Coronary artery (tissue), 2 donors: ENCODE measurements at regions not wholly inside any gene's neighbourhood (a gene's known extent, or its start where the extent isn't known, plus 50 kb on each side); places are given as distances from the start of the nearest gene placed in this dataset.

ENCODE experiments used
- DNase-seq: peaks from one replicate; pipeline ENCODE4 v3.0.0-alpha.2; 2017; ENCODE audit warnings: low spot score
- H3K27ac ChIP-seq, 2 donors: fragments of 200-600 bp; sonication (generic); one replicate each; pipeline ENCODE4 v1.5.1; 2016 to 2019
- H3K4me3 ChIP-seq: fragments of 200-600 bp; sonication (generic); 2 replicates; pipeline ENCODE4 v1.5.1; 2016; ENCODE audit warnings: mild to moderate bottlenecking, moderate library complexity
- CTCF ChIP-seq: fragments of 200-600 bp; sonication (generic); IDR thresholded peaks from one replicate; pipeline ENCODE4 v1.5.1; 2019; ENCODE audit warnings: antibody characterized with exemption

DNA sequence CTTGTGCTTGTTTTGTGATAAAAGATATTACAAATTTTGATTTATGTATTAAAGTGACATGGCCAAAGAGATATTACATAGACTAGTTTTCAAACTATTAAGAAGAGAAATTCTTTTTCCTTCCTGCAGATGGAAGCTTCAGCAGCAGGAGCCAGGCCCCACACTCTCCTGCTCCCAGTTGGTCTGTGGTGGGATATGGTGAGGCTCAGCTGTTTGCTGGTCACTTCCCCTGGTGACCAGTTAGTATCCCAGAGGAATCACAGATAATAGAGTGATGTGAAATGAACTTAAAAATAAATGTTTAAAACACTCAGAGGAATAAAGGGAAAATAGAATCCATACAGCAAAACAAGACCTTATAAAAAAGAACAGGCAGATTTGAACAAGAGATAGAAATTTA is 154.7 kb downstream of the KTN1 start:
- no peak overlapping the region for H3K27ac ChIP-seq
- no peak overlapping the region for H3K4me3 ChIP-seq
- TF ChIP-seq CTCF, result no peak
- no peak for DNase-seq

GRCh38 chr14:55739967-55740648 is 160.1 kb downstream of the KTN1 start:
- DNase-seq, result no peak
- TF ChIP-seq CTCF, result no peak
- Histone ChIP-seq H3K4me3 (no peak overlapping the region), H3K27ac (peak overlapping the region in 1 of 2 donors; percentile 15)

GRCh38 chr14:55740649-55740989 is 160.6 kb downstream of the KTN1 start:
- no peak for TF ChIP-seq CTCF
- H3K27ac ChIP-seq, result peak overlapping the region in 1 of 2 donors; percentile 15
- DNase-seq, result no peak
- H3K4me3 ChIP-seq, result no peak overlapping the region

DNA sequence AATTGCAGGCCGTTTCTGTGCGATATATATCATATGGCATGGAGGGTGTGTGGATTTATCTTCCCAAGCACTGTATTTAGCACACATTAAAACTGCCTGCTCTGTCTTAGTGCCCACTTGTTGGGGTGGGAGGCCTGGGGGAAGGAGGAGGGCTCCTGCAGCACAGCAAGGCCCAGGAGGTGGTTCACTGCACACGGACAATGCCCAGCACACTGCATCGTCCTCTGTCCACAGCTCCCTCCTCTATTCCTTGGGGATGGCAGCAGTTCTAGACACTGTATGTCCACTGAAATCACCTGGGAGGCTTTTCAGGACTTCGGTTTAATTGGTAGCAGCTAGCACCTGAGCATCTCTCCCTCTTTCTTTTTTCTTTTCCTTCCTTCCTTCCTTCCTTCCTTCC is 161.2 kb downstream of the KTN1 start:
- TF ChIP-seq CTCF, result no peak
- Histone ChIP-seq H3K4me3 (no peak overlapping the region), H3K27ac (no peak overlapping the region)
- DNase-seq, result no peak

- TF ChIP-seq CTCF, result no peak
- H3K4me3 ChIP-seq, result no peak overlapping the region
- no peak overlapping the region for H3K27ac ChIP-seq
- no peak for DNase-seq
These were observed 163.5 kb downstream of the KTN1 start for GRCh38 chr14:55743551-55743950.

DNA sequence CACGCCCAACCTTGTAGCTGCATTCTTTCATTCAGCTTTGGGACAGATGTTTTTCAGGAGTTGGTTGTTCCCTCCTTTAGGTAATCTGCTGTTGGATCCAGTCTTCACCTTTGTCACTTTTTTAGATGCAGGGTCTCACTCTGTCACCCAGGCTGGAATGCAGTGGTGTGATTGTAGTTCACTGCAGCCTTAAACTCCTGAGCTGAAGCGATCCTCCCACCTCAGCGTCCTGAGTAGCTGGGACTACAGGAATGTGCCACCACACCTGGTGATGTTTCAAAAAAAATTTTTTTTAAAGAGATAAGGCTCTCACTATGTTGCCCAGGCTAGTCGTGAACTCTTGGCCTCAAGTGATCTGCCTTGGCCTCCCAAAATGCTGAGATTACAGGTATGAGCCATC is 164.3 kb downstream of the KTN1 start:
- TF ChIP-seq CTCF, result no peak
- H3K27ac ChIP-seq, result no peak overlapping the region
- no peak overlapping the region for H3K4me3 ChIP-seq
- DNase-seq, result no peak

DNA sequence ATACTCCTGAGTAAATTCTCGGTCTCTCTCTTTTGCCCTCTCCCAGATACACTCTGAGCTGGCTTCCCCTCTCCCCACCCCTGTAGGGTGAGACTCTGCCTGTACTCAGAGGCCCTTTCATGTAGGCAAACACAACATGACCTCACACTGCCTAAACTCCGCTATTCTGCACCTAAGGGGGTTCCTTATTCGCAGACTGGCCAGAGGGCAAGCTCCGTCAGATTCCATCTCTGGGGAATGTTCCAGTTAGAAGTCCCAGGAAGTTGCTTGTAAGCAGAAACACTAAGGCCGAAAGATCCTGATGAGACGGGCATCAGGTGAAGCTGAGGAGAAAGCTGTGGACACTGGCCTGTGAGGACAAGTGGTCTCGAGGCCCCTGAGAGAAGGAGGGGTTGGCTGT is 165.9 kb downstream of the KTN1 start:
- no peak for TF ChIP-seq CTCF
- no peak overlapping the region for H3K27ac ChIP-seq
- DNase-seq, result no peak
- no peak overlapping the region for H3K4me3 ChIP-seq
